ENCODE measurements at regions not wholly inside any gene's neighbourhood (a gene's known extent, or its start where the extent isn't known, plus 50 kb on each side); places are given as distances from the start of the nearest gene placed in this dataset.

GRCh38 chr16:86203557-86204275 is 304.8 kb downstream of the IRF8 start:
- no peak for DNase-seq

- no peak for DNase-seq
These were observed 304.6 kb upstream of the FOXF1 start for GRCh38 chr16:86205521-86206245.

GRCh38 chr16:86207350-86207749 is 303.0 kb upstream of the FOXF1 start:
- DNase-seq = no peak

GRCh38 chr16:86209202-86209601 is 301.1 kb upstream of the FOXF1 start:
- DNase-seq = no peak

GRCh38 chr16:86210403-86211193 is 299.7 kb upstream of the FOXF1 start:
- DNase-seq = no peak

- DNase-seq = no peak
These were observed 299.1 kb upstream of the FOXF1 start for GRCh38 chr16:86211265-86211664.

GRCh38 chr16:86211800-86212199 is 298.5 kb upstream of the FOXF1 start:
- DNase-seq = no peak

GRCh38 chr16:86212706-86213436 is 297.5 kb upstream of the FOXF1 start:
- no peak for DNase-seq

GRCh38 chr16:86213437-86214205 is 296.7 kb upstream of the FOXF1 start:
- DNase-seq = no peak

- DNase-seq = no peak
These were observed 295.7 kb upstream of the FOXF1 start for GRCh38 chr16:86214326-86215232.

GRCh38 chr16:86215233-86215978 is 294.9 kb upstream of the FOXF1 start:
- DNase-seq = no peak

GRCh38 chr16:86215979-86216585 is 294.2 kb upstream of the FOXF1 start:
- no peak for DNase-seq

GRCh38 chr16:86216591-86216990 is 293.7 kb upstream of the FOXF1 start:
- DNase-seq = no peak

GRCh38 chr16:86217001-86217890 is 293.1 kb upstream of the FOXF1 start:
- DNase-seq = no peak

GRCh38 chr16:86217891-86218270 is 292.4 kb upstream of the FOXF1 start:
- no peak for DNase-seq

GRCh38 chr16:86218479-86219170 is 291.7 kb upstream of the FOXF1 start:
- DNase-seq = no peak

- DNase-seq = no peak
These were observed 290.5 kb upstream of the FOXF1 start for GRCh38 chr16:86219655-86220445.

Data from activated CD4-positive, alpha-beta T cell treated with anti-CD3 and anti-CD28 coated beads for 4 hours (primary cell).